Hepatocyte (in vitro differentiated cells): ENCODE measurements at regions not wholly inside any gene's neighbourhood (a gene's known extent, or its start where the extent isn't known, plus 50 kb on each side); places are given as distances from the start of the nearest gene placed in this dataset.

Source experiments
- DNase-seq: peaks from one replicate; pipeline ENCODE4 v3.0.0-alpha.2; 2016; ENCODE audit warnings: low spot score
- H2AFZ ChIP-seq: fragments of 200-600 bp; sonication (generic); 2 replicates; pipeline ENCODE4 v1.6.0; 2016; ENCODE audit warnings: antibody characterized with exemption, mild to moderate bottlenecking
- H3K27ac ChIP-seq: fragments of 200-600 bp; sonication (generic); 2 replicates; pipeline ENCODE4 v1.5.1; 2016; ENCODE audit warnings: mild to moderate bottlenecking
- H3K27me3 ChIP-seq: fragments of 200-600 bp; sonication (generic); 2 replicates; pipeline ENCODE4 v1.6.1; 2016
- H3K36me3 ChIP-seq: fragments of 200-600 bp; sonication (generic); replicated peaks from 2 replicates; pipeline ENCODE4 v1.5.1; 2016; ENCODE audit warnings: low read depth; ENCODE audit not compliant: insufficient read depth
- H3K4me1 ChIP-seq: fragments of 200-600 bp; sonication (generic); 2 replicates; pipeline ENCODE4 v1.5.1; 2016; ENCODE audit warnings: mild to moderate bottlenecking, moderate library complexity; ENCODE audit not compliant: insufficient read depth
- H3K4me2 ChIP-seq: fragments of 200-600 bp; sonication (generic); 2 replicates; pipeline ENCODE4 v1.6.0; 2016
- H3K4me3 ChIP-seq: fragments of 200-600 bp; sonication (generic); 2 replicates; pipeline ENCODE4 v1.5.1; 2016; ENCODE audit warnings: mild to moderate bottlenecking
- H3K79me2 ChIP-seq: fragments of 200-600 bp; sonication (generic); 2 replicates; pipeline ENCODE4 v1.6.0; 2017; ENCODE audit warnings: mild to moderate bottlenecking
- H3K9me2 ChIP-seq: fragments of 200-600 bp; sonication (generic); replicated peaks from 2 replicates; pipeline ENCODE4 v1.6.0; 2017; ENCODE audit warnings: mild to moderate bottlenecking; ENCODE audit not compliant: insufficient read depth
- H3K9me3 ChIP-seq: fragments of 200-600 bp; sonication (generic); 2 replicates; pipeline ENCODE4 v1.5.1; 2016; ENCODE audit warnings: low read depth, mild to moderate bottlenecking
- H4K20me1 ChIP-seq: fragments of 200-600 bp; sonication (generic); 2 replicates; pipeline ENCODE4 v1.6.0; 2016; ENCODE audit warnings: mild to moderate bottlenecking; ENCODE audit not compliant: insufficient read depth, poor library complexity, severe bottlenecking
- CTCF ChIP-seq: fragments of 200-600 bp; sonication (generic); IDR thresholded peaks from 2 replicates; pipeline ENCODE4 v1.5.1; 2016; ENCODE audit warnings: antibody characterized with exemption, mild to moderate bottlenecking; ENCODE audit not compliant: poor library complexity
- EZH2 ChIP-seq: fragments of 200-600 bp; sonication (generic); IDR thresholded peaks from 2 replicates; pipeline ENCODE4 v1.6.1; 2016; ENCODE audit warnings: antibody characterized with exemption, mild to moderate bottlenecking, borderline replicate concordance
- EZH2phosphoT487 ChIP-seq: fragments of 200-600 bp; sonication (generic); IDR thresholded peaks from one replicate; pipeline ENCODE4 v1.6.1; 2018; ENCODE audit warnings: antibody characterized with exemption, mild to moderate bottlenecking, low read depth, moderate library complexity; ENCODE audit not compliant: unreplicated experiment, severe bottlenecking
- WGBS: methylation state at CpG from one replicate; pipeline ENCODE4 v1.1.6; 2016; ENCODE audit warnings: low lambda C conversion rate; ENCODE audit errors: missing lambda C conversion rate; 5-methylcytosine and 5-hydroxymethylcytosine counted together

DNA sequence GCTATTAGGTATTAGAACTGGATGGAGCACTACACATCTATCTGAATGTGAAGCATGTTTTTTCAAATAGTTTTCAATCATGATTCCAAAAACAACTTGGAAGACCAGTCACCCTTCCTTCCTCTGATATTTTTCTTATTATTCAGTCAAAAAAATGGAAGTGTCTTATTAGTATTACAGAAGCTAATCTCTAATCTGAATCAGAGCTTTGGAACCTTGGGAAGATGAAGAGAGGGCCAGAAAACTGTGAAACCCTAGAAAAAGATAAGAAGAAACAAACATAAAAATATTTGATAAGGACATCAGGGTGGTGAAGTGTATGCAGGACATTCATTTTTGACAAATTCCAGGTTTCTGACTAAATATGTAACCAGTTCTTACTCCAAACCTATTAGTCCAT is 166.3 kb upstream of the PRSS16 start:
- H3K27ac ChIP-seq, result no peak overlapping the region
- H4K20me1 ChIP-seq, result no peaks in the 10 kb centered on the region
- no peak for DNase-seq
- no peaks in the 10 kb centered on the region for H3K4me1 ChIP-seq
- no peak overlapping the region for H3K4me3 ChIP-seq
- H3K9me3 ChIP-seq, result no peaks in the 10 kb centered on the region
- H3K36me3 ChIP-seq, result no peaks in the 10 kb centered on the region
- peaks cover 7% of the 10 kb centered on the region for H3K27me3 ChIP-seq
- TF ChIP-seq EZH2 (no peak), CTCF (no peak), EZH2phosphoT487 (no peak)
- peaks cover 3% of the 10 kb centered on the region for H3K9me2 ChIP-seq
- H3K79me2 ChIP-seq, result no peaks in the 10 kb centered on the region
- no peak overlapping the region for H2AFZ ChIP-seq
- H3K4me2 ChIP-seq, result no peak overlapping the region

DNA sequence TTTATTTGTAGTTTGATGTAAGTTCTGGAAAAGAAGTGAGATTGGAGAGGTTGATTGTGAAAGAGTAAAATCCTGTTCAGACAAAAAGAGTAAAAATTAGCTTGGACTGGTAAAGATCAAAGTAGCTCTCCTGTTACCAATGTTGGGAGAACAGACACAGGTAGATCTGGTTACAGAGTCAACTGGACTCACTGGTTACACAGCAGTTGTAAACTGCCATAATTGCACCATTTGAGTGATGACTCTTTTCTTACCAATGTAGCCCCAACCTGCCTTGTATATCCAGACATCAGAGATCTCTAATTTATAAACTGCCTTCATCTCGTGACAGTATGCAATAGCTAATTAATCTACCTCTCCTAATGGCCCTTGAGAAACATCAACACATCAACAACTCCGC is 165.6 kb upstream of the PRSS16 start:
- Histone ChIP-seq H4K20me1 (no peaks in the 10 kb centered on the region), H3K4me3 (no peak overlapping the region), H3K9me3 (no peaks in the 10 kb centered on the region), H3K27me3 (peaks cover 12% of the 10 kb centered on the region), H3K36me3 (no peaks in the 10 kb centered on the region), H3K27ac (no peak overlapping the region), H2AFZ (no peak overlapping the region), H3K9me2 (peaks cover 3% of the 10 kb centered on the region), H3K79me2 (no peaks in the 10 kb centered on the region), H3K4me2 (no peak overlapping the region), H3K4me1 (no peaks in the 10 kb centered on the region)
- no peak for DNase-seq
- WGBS, result 63% methylated on average over 2 of the region's 2 CpGs
- TF ChIP-seq EZH2 (no peak), CTCF (no peak), EZH2phosphoT487 (no peak)

GRCh38 chr6:27088068-27088467 is 159.4 kb upstream of the PRSS16 start:
- no peak for DNase-seq
- Histone ChIP-seq H3K9me2 (no peaks in the 10 kb centered on the region), H3K4me2 (no peak overlapping the region), H4K20me1 (no peaks in the 10 kb centered on the region), H3K36me3 (no peaks in the 10 kb centered on the region), H2AFZ (no peak overlapping the region), H3K27me3 (peaks cover 14% of the 10 kb centered on the region), H3K4me1 (no peaks in the 10 kb centered on the region), H3K79me2 (no peaks in the 10 kb centered on the region), H3K9me3 (no peaks in the 10 kb centered on the region), H3K4me3 (no peak overlapping the region), H3K27ac (no peak overlapping the region)
- TF ChIP-seq CTCF, result no peak
- no peak for TF ChIP-seq EZH2
- no peak for TF ChIP-seq EZH2phosphoT487

DNA sequence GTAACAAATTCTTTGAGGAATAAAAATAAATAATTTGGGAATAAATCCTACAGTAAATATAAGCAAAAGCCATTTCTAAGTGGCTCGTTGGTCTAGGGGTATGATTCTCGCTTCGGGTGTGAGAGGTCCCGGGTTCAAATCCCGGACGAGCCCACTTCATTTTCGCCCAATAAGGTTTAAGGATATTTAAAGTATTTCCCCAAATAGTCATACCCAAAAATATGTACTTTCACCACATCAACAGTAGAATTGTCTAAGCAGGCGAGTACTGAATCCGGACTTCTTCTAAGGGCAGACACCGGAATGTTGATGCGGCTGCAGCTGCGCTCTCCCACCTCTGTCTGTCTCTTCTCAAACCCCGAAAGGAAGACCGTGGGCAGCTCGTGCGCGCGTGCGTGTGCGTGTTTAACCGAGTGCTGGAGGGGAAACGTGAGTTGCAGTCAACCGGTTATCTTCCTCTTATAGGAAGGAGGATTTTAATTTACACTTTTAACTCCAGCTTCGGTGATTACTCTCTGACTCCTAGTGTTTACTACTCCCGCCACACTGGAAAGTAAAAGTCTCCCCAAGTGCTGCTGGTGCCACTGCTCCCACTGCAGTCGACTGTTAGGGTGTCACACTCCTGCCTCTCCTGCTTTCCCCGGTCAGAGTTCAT is 155.7 kb upstream of the PRSS16 start:
- Histone ChIP-seq H2AFZ (peak overlapping the region; percentile 59), H3K4me3 (peak overlapping the region; percentile 3), H3K4me1 (no peaks in the 10 kb centered on the region), H3K27ac (no peak overlapping the region), H3K4me2 (peak overlapping the region; percentile 86), H3K9me3 (no peaks in the 10 kb centered on the region), H3K36me3 (no peaks in the 10 kb centered on the region), H4K20me1 (no peaks in the 10 kb centered on the region), H3K79me2 (no peaks in the 10 kb centered on the region), H3K9me2 (no peaks in the 10 kb centered on the region), H3K27me3 (peaks cover 20% of the 10 kb centered on the region)
- WGBS, result 2% methylated on average over 27 of the region's 27 CpGs
- peak; percentile 64 for DNase-seq
- TF ChIP-seq EZH2phosphoT487 (no peak), EZH2 (no peak), CTCF (no peak)
